CD14-positive monocyte (primary cell): ENCODE measurements at regions not wholly inside any gene's neighbourhood (a gene's known extent, or its start where the extent isn't known, plus 50 kb on each side); places are given as distances from the start of the nearest gene placed in this dataset.

Experiments used
- DNase-seq, 3 donors: peaks; one replicate each; pipeline ENCODE4 v3.0.0-alpha.2; 2011 to 2022
- H2AFZ ChIP-seq: 2 replicates; pipeline ENCODE4 v1.6.0; 2012; ENCODE audit warnings: mild to moderate bottlenecking, low read depth, low read length, inconsistent platforms; ENCODE audit not compliant: insufficient read depth, poor library complexity, severe bottlenecking
- H3K27ac ChIP-seq, 2 donors: 1 replicate in 1 of 2; 2 replicates in 1 of 2; pipeline ENCODE4 v1.5.1; 2012 to 2013; ENCODE audit warnings: low read length in 2 of 2, control low read depth in 1 of 2, inconsistent platforms in 1 of 2, low read depth in 1 of 2, mild to moderate bottlenecking in 1 of 2
- H3K27me3 ChIP-seq, 2 donors: one replicate each; pipeline versions ENCODE4 v1.6.0 to v1.6.1; 2011 to 2013; ENCODE audit warnings: low read length in 2 of 2; ENCODE audit not compliant: control insufficient read depth in 2 of 2, insufficient read depth in 2 of 2
- H3K36me3 ChIP-seq, 2 donors: replicated peaks in 1 of 2; 1 replicate in 1 of 2; 2 replicates in 1 of 2; pipeline versions ENCODE4 v1.5.1 to v1.6.1; 2012 to 2013; ENCODE audit warnings: low read length in 2 of 2, control low read depth in 1 of 2, inconsistent platforms in 1 of 2, mild to moderate bottlenecking in 1 of 2; ENCODE audit not compliant: insufficient read depth in 2 of 2, control insufficient read depth in 1 of 2
- H3K4me1 ChIP-seq, 2 donors: 1 replicate in 1 of 2; 2 replicates in 1 of 2; pipeline versions ENCODE4 v1.5.1 to v1.6.1; 2012 to 2013; ENCODE audit warnings: low read length in 2 of 2, control low read depth in 1 of 2, inconsistent platforms in 1 of 2, mild to moderate bottlenecking in 1 of 2, moderate library complexity in 1 of 2; ENCODE audit not compliant: insufficient read depth in 2 of 2, control insufficient read depth in 1 of 2
- H3K4me2 ChIP-seq: replicated peaks from 2 replicates; pipeline ENCODE3; 2012; ENCODE audit warnings: low read length, moderate library complexity, mild to moderate bottlenecking; ENCODE audit not compliant: poor library complexity, severe bottlenecking; ENCODE audit errors: extremely low read depth
- H3K4me3 ChIP-seq, 3 experiments: fragments of 200-600 bp in 1 of 3; sonication (generic) in 1 of 3; replicated peaks in 1 of 3; 1 replicate in 2 of 3; 2 replicates in 1 of 3; pipeline ENCODE4 v1.5.1; 2011 to 2013; ENCODE audit warnings: low read length in 3 of 3, mild to moderate bottlenecking in 3 of 3, control low read depth in 2 of 3, low read depth in 2 of 3, inconsistent platforms in 1 of 3, moderate library complexity in 1 of 3
- H3K79me2 ChIP-seq: 2 replicates; pipeline ENCODE4 v1.6.0; 2012; ENCODE audit warnings: mild to moderate bottlenecking, control low read depth, inconsistent platforms, low read length, moderate library complexity; ENCODE audit not compliant: insufficient read depth
- H3K9ac ChIP-seq: 2 replicates; pipeline ENCODE4 v1.6.0; 2017; ENCODE audit warnings: low read length, mild to moderate bottlenecking; ENCODE audit not compliant: insufficient read depth, poor library complexity, severe bottlenecking
- H3K9me3 ChIP-seq, 2 donors: replicated peaks in 1 of 2; 1 replicate in 1 of 2; 2 replicates in 1 of 2; pipeline versions ENCODE4 v1.5.1 to v1.6.1; 2012 to 2013; ENCODE audit warnings: low read length in 2 of 2, control low read depth in 1 of 2; ENCODE audit not compliant: control insufficient read depth in 1 of 2, insufficient read depth in 1 of 2
- H4K20me1 ChIP-seq: 2 replicates; pipeline ENCODE4 v1.6.0; 2012; ENCODE audit warnings: mild to moderate bottlenecking, low read length, control low read depth, moderate library complexity; ENCODE audit not compliant: insufficient read depth
- H3K27ac Mint-ChIP-seq, 7 donors: one replicate each; pipeline ENCODE4 v1.8.0; 2020; ENCODE audit warnings: mild to moderate bottlenecking in 7 of 7, mixed read lengths in 7 of 7, moderate library complexity in 6 of 7, inconsistent platforms in 2 of 7
- H3K27me3 Mint-ChIP-seq, 3 donors: one replicate each; pipeline ENCODE4 v1.8.0; 2021 to 2022; ENCODE audit warnings: low read depth in 3 of 3, mild to moderate bottlenecking in 3 of 3, mixed read lengths in 3 of 3, moderate library complexity in 3 of 3, inconsistent platforms in 1 of 3
- H3K36me3 Mint-ChIP-seq, 2 donors: one replicate each; pipeline ENCODE4 v1.8.0; 2020; ENCODE audit warnings: mixed read lengths in 2 of 2, inconsistent platforms in 1 of 2, mild to moderate bottlenecking in 1 of 2
- H3K4me1 Mint-ChIP-seq: one replicate; pipeline ENCODE4 v1.8.0; 2020; ENCODE audit warnings: mild to moderate bottlenecking, mixed read lengths
- H3K4me3 Mint-ChIP-seq, 2 donors: one replicate each; pipeline ENCODE4 v1.8.0; 2020; ENCODE audit warnings: mild to moderate bottlenecking in 2 of 2, mixed read lengths in 2 of 2, moderate library complexity in 1 of 2
- H3K9me3 Mint-ChIP-seq, 7 donors: one replicate each; pipeline ENCODE4 v1.8.0; 2020 to 2022; ENCODE audit warnings: mixed read lengths in 7 of 7, mild to moderate bottlenecking in 6 of 7, moderate library complexity in 6 of 7, inconsistent platforms in 2 of 7
- WGBS: methylation state at CpG from one replicate; pipeline ENCODE4 v1.1.5; 2013; ENCODE audit warnings: missing lambda C conversion rate; ENCODE audit not compliant: insufficient coverage; 5-methylcytosine and 5-hydroxymethylcytosine counted together
- intact Hi-C, 2 donors: fragments of 100-400 bp; cut with micrococcal nuclease; formaldehyde crosslinking; loops; one replicate each; pipeline versions ENCODE4 v1.15.0 to v1.15.1; 2023
- TF ChIP-seq, protein P1 (sequence below): fragments of 200-600 bp; IDR thresholded peaks from one replicate; pipeline ENCODE4 v1.8.0; 2022; ENCODE audit warnings: antibody characterized with exemption, mild to moderate bottlenecking

DNA sequence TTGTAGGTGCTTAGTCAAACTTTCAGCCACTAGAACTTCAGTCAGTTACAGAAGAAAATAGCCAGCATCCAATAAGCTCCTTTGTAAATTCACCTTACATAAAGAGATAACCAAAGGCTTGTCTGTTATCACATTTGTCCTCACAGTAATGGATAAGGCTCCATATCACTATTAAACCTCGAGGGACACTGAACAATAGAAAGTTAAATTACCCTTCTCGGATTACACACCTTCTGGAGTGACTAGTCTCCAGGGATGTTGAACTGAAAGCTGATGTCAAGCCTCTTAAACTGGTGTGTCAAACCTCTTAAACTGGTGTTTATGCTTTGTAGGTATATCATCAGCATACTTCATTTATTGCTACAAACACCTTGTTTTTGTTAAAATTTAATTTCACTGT lies 639.0 kb downstream of the CENPC start:
- no peak overlapping the region for H3K4me2 ChIP-seq
- no peak overlapping the region for H3K9ac ChIP-seq
- no peaks in the 10 kb centered on the region for H3K9me3 ChIP-seq
- Mint-ChIP-seq H3K4me1 (no peaks in the 10 kb centered on the region), H3K27me3 (no peaks in the 10 kb centered on the region), H3K9me3 (peaks cover 0 to 2% (median 0%) of the 10 kb centered on the region in 7 donors), H3K27ac (no peak overlapping the region), H3K36me3 (no peaks in the 10 kb centered on the region), H3K4me3 (no peak overlapping the region)
- no peaks in the 10 kb centered on the region for H4K20me1 ChIP-seq
- H3K36me3 ChIP-seq = no peaks in the 10 kb centered on the region
- intact Hi-C loops = no loop called here
- H3K27me3 ChIP-seq = no peaks in the 10 kb centered on the region
- H3K4me3 ChIP-seq = no peak overlapping the region
- DNase-seq = no peak
- H3K27ac ChIP-seq = no peak overlapping the region
- TF ChIP-seq, protein P1, sequence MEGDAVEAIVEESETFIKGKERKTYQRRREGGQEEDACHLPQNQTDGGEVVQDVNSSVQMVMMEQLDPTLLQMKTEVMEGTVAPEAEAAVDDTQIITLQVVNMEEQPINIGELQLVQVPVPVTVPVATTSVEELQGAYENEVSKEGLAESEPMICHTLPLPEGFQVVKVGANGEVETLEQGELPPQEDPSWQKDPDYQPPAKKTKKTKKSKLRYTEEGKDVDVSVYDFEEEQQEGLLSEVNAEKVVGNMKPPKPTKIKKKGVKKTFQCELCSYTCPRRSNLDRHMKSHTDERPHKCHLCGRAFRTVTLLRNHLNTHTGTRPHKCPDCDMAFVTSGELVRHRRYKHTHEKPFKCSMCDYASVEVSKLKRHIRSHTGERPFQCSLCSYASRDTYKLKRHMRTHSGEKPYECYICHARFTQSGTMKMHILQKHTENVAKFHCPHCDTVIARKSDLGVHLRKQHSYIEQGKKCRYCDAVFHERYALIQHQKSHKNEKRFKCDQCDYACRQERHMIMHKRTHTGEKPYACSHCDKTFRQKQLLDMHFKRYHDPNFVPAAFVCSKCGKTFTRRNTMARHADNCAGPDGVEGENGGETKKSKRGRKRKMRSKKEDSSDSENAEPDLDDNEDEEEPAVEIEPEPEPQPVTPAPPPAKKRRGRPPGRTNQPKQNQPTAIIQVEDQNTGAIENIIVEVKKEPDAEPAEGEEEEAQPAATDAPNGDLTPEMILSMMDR = no peak
- WGBS = no CpG with 5 or more reads among the region's 2 CpGs
- no peaks in the 10 kb centered on the region for H3K79me2 ChIP-seq
- H2AFZ ChIP-seq = no peak overlapping the region
- no peaks in the 10 kb centered on the region for H3K4me1 ChIP-seq

DNA sequence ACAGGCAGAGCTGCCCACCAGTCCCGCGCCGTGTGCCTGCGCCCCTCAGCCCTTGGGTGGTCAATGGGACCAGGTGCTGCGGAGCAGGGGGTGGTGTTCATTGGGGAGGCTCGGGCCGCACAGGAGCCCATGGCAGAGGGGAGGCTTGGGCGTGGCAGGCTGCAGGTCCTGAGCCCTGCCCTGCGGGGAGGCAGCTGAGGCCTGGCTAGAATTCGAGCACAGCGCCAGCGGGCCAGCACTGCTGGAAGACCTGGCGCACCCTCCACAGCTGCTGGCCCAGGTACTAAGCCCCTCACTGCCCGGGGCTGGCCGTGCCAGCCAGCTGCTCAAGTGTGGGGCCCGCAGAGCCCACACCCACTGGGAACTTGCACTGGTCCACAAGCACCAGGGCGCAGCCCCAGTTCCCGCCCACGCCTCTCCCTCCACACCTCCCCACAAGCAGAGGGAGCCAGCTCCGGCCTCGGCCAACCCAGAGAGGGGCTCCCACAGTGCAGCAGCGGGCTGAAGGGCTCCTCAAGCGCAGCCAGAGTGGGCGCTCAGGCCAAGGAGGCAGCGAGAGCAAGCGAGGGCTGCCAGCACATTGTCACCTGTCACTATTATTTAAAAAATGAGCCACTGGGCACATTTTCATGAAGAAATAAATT lies 645.8 kb downstream of the CENPC start:
- TF ChIP-seq, protein P1 = no peak
- intact Hi-C loops = no loop called here
- no peak overlapping the region for H2AFZ ChIP-seq
- Mint-ChIP-seq H3K4me3 (no peak overlapping the region), H3K36me3 (no peaks in the 10 kb centered on the region), H3K4me1 (no peaks in the 10 kb centered on the region), H3K27ac (no peak overlapping the region), H3K27me3 (peaks cover 0 to 2% (median 0%) of the 10 kb centered on the region in 3 donors), H3K9me3 (peaks cover 0 to 13% (median 9%) of the 10 kb centered on the region in 7 donors)
- H3K9ac ChIP-seq = no peak overlapping the region
- H3K27me3 ChIP-seq = no peaks in the 10 kb centered on the region
- DNase-seq = no peak
- H3K79me2 ChIP-seq = no peaks in the 10 kb centered on the region
- WGBS = 94% methylated on average over 18 of the region's 26 CpGs
- no peaks in the 10 kb centered on the region for H3K36me3 ChIP-seq
- no peak overlapping the region for H3K4me3 ChIP-seq
- H3K4me1 ChIP-seq = no peaks in the 10 kb centered on the region
- H4K20me1 ChIP-seq = no peaks in the 10 kb centered on the region
- H3K4me2 ChIP-seq = no peak overlapping the region
- H3K9me3 ChIP-seq = peaks cover 0 to 13% of the 10 kb centered on the region in 2 donors
- no peak overlapping the region for H3K27ac ChIP-seq
